ENCODE measurements at regions not wholly inside any gene's neighbourhood (a gene's known extent, or its start where the extent isn't known, plus 50 kb on each side); places are given as distances from the start of the nearest gene placed in this dataset.

DNA sequence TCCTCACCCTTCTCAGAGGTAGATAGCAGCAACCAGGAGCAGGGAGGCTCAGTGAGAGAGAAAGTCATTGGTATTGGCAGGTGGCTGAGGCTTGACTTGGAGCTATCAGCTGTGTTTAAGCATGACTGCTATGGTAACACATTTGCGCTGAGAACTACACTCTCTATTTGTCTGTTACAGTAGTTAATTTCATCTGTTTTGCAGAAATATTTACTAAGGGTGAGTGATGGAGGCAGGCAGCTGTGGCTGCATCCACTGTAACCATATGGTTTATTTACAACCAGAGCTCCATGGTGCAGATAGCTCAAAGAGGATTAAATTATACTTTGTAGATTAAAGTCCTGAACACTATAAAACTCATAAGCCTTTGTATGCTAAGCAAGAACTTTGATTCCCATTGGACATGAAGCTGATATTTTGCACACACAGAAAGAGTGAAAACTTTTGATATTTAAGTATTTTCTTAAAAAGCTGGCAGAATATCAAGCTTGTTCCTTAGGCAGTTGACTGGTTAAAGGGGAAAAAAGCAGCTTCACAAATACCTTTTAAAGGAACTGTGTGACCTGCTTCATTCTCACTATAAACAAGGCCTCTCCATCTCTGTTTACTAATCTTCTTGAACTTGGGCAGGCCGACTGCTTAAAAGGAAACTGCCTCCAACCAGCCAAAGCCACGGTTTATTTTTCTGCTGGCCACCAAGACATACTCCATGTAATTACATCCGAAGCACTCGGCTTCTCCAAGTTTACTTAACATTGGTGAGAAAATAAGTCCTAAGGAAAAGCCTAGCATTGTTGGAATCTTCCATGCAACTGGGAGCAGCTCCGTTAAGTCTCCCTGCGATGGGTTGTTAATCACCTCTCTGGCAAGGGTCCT lies 299.8 kb upstream of the ZFHX3 start:
- no peak overlapping the region for H3K4me3 ChIP-seq (replicated peaks; ENCODE audit: low read depth, low read length)
- TF ChIP-seq, protein P1, sequence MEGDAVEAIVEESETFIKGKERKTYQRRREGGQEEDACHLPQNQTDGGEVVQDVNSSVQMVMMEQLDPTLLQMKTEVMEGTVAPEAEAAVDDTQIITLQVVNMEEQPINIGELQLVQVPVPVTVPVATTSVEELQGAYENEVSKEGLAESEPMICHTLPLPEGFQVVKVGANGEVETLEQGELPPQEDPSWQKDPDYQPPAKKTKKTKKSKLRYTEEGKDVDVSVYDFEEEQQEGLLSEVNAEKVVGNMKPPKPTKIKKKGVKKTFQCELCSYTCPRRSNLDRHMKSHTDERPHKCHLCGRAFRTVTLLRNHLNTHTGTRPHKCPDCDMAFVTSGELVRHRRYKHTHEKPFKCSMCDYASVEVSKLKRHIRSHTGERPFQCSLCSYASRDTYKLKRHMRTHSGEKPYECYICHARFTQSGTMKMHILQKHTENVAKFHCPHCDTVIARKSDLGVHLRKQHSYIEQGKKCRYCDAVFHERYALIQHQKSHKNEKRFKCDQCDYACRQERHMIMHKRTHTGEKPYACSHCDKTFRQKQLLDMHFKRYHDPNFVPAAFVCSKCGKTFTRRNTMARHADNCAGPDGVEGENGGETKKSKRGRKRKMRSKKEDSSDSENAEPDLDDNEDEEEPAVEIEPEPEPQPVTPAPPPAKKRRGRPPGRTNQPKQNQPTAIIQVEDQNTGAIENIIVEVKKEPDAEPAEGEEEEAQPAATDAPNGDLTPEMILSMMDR (IDR thresholded peaks at IDR 0.05; ENCODE audit: low read depth, low read length, missing control alignments): no peak
- no peak for DNase-seq (ENCODE audit: extremely low read depth, low read depth)

- DNase-seq (ENCODE audit: extremely low read depth, low read depth): no peak
- H3K4me3 ChIP-seq (replicated peaks; ENCODE audit: low read depth, low read length): no peak overlapping the region
- TF ChIP-seq, protein P1 (IDR thresholded peaks at IDR 0.05; ENCODE audit: low read depth, low read length, missing control alignments): no peak
Observed at GRCh38 chr16:73339821-73340220, 291.9 kb upstream of the ZFHX3 start.

- H3K4me3 ChIP-seq (replicated peaks; ENCODE audit: low read depth, low read length): no peak overlapping the region
- DNase-seq (ENCODE audit: extremely low read depth, low read depth): no peak
- TF ChIP-seq, protein P1 (IDR thresholded peaks at IDR 0.05; ENCODE audit: low read depth, low read length, missing control alignments): no peak
Observed at GRCh38 chr16:73337373-73338296, 289.7 kb upstream of the ZFHX3 start.

DNA sequence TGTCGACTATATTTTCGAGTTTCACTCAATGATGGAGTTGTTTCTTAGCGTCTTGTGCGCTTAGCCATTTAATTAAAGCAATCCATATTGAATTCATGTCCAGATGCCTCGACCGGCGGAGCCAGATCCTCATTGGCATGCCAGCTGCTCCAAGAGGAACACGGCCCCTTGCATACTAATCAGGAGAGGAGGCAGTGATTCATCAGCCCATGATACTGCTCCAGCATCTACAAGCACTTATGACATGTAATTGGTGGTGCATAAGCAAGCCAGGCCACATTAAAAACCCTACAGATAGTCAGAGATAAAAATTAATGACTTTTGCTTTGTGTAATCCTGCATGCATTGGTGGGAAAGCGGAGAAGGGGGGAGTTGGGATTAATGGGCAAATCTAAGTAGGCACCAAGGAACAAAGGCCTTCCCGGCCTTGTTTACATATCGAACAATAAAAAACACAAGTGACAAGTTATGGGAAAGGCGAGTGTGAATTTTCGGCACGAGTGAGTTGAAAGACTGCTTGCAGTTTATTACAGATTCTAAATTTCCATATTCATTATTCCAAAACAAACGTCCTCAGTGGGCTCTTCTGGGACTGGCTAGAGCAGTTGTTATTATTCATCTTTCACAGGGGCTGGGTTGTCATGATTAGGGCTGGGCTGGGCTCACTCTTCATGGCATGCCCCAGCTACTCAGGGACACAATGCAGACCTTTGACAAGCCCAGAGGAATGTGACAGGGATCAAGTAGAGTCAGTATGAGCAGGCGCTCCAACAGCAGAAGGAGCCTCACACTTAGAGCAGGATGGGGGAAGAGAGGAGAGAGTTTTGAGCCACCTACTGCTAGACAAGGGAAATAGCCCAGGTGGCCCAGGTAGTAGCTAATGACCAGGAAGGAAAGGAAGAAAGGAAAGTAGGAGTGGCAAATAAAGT lies 281.7 kb upstream of the ZFHX3 start:
- H3K4me3 ChIP-seq (replicated peaks; ENCODE audit: low read depth, low read length): no peak overlapping the region
- DNase-seq (ENCODE audit: extremely low read depth, low read depth): no peak
- TF ChIP-seq, protein P1 (IDR thresholded peaks at IDR 0.05; ENCODE audit: low read depth, low read length, missing control alignments): no peak

- TF ChIP-seq, protein P1 (IDR thresholded peaks at IDR 0.05; ENCODE audit: low read depth, low read length, missing control alignments): no peak
- no peak overlapping the region for H3K4me3 ChIP-seq (replicated peaks; ENCODE audit: low read depth, low read length)
- DNase-seq (ENCODE audit: extremely low read depth, low read depth): no peak
Observed at GRCh38 chr16:73326770-73327470, 279.0 kb upstream of the ZFHX3 start.

Data from HFF-Myc (cell line).